Astrocyte (in vitro differentiated cells and primary cell): ENCODE measurements at regions not wholly inside any gene's neighbourhood (a gene's known extent, or its start where the extent isn't known, plus 50 kb on each side); places are given as distances from the start of the nearest gene placed in this dataset.

Source experiments
- DNase-seq: peaks from one replicate; pipeline ENCODE4 v3.0.0-alpha.2; 2010; ENCODE audit warnings: low read depth
- FAIRE-seq: peaks from 2 replicates; lab custom pipeline; 2011; peaks lifted over from hg19 to GRCh38; lab: Jason Lieb, UNC
- H2AFZ ChIP-seq: 2 replicates; pipeline ENCODE4 v1.6.0; 2012; ENCODE audit warnings: low read depth, low read length, inconsistent platforms
- H3K27ac ChIP-seq: 2 replicates; pipeline ENCODE4 v1.5.1; 2011; ENCODE audit warnings: low read depth, low read length, inconsistent platforms
- H3K27me3 ChIP-seq: 2 replicates; pipeline ENCODE4 v1.6.0; 2011; ENCODE audit warnings: low read length, inconsistent platforms; ENCODE audit not compliant: insufficient read depth
- H3K36me3 ChIP-seq: 2 replicates; pipeline ENCODE4 v1.5.1; 2011; ENCODE audit warnings: low read length, inconsistent platforms; ENCODE audit not compliant: insufficient read depth
- H3K4me1 ChIP-seq: 2 replicates; pipeline ENCODE4 v1.5.1; 2011; ENCODE audit warnings: low read length, inconsistent platforms; ENCODE audit not compliant: insufficient read depth
- H3K4me2 ChIP-seq: 2 replicates; pipeline ENCODE4 v1.6.0; 2012; ENCODE audit warnings: low read length, inconsistent platforms
- H3K4me3 ChIP-seq: 2 replicates; pipeline ENCODE4 v1.5.1; 2011; ENCODE audit warnings: low read depth, mild to moderate bottlenecking, low read length, inconsistent platforms; ENCODE audit not compliant: insufficient read depth
- H3K79me2 ChIP-seq: 2 replicates; pipeline ENCODE4 v1.6.0; 2012; ENCODE audit warnings: mild to moderate bottlenecking, low read length, inconsistent platforms; ENCODE audit not compliant: insufficient read depth
- H3K9ac ChIP-seq: 2 replicates; pipeline ENCODE4 v1.6.0; 2012; ENCODE audit warnings: mild to moderate bottlenecking, low read length, inconsistent platforms
- H3K9me3 ChIP-seq: 2 replicates; pipeline ENCODE4 v1.5.1; 2012; ENCODE audit warnings: low read depth, mild to moderate bottlenecking, low read length, inconsistent platforms; ENCODE audit not compliant: insufficient read depth
- H4K20me1 ChIP-seq: 2 replicates; pipeline ENCODE4 v1.6.0; 2012; ENCODE audit warnings: low read length, inconsistent platforms; ENCODE audit not compliant: insufficient read depth
- H3K27ac Mint-ChIP-seq: one replicate; pipeline ENCODE4 v1.8.0; 2021; ENCODE audit warnings: mild to moderate bottlenecking, mixed read lengths; ENCODE audit not compliant: unreplicated experiment
- H3K27me3 Mint-ChIP-seq: one replicate; pipeline ENCODE4 v1.8.0; 2021; ENCODE audit warnings: low read depth, mixed read lengths; ENCODE audit not compliant: unreplicated experiment
- H3K36me3 Mint-ChIP-seq: one replicate; pipeline ENCODE4 v1.8.0; 2021; ENCODE audit warnings: low read depth, mixed read lengths; ENCODE audit not compliant: unreplicated experiment
- H3K4me1 Mint-ChIP-seq: one replicate; pipeline ENCODE4 v1.8.0; 2021; ENCODE audit warnings: low read depth, mixed read lengths; ENCODE audit not compliant: unreplicated experiment
- H3K4me3 Mint-ChIP-seq: one replicate; pipeline ENCODE4 v1.8.0; 2021; ENCODE audit warnings: mild to moderate bottlenecking, moderate library complexity, mixed read lengths; ENCODE audit not compliant: unreplicated experiment
- H3K9me3 Mint-ChIP-seq: one replicate; pipeline ENCODE4 v1.8.0; 2021; ENCODE audit warnings: mild to moderate bottlenecking, mixed read lengths; ENCODE audit not compliant: unreplicated experiment
- EZH2 ChIP-seq: IDR thresholded peaks from 2 replicates; pipeline ENCODE4 v1.6.1; 2012; ENCODE audit warnings: mild to moderate bottlenecking, low read length, inconsistent platforms; ENCODE audit not compliant: insufficient read depth
- TF ChIP-seq, protein P1 (sequence below): IDR thresholded peaks from 2 replicates; pipeline ENCODE4 v1.5.1; 2011; ENCODE audit warnings: low read depth, mild to moderate bottlenecking, inconsistent platforms, low read length, moderate library complexity; ENCODE audit not compliant: insufficient read depth

GRCh38 chr4:174406383-174406782 lies 115.9 kb downstream of the HPGD start:
- Mint-ChIP-seq H3K27me3 (no peaks in the 10 kb centered on the region), H3K4me1 (peaks cover 14% of the 10 kb centered on the region), H3K36me3 (no peaks in the 10 kb centered on the region), H3K9me3 (peaks cover 2% of the 10 kb centered on the region), H3K27ac (no peak overlapping the region), H3K4me3 (no peak overlapping the region)
- Histone ChIP-seq H3K4me2 (no peak overlapping the region), H3K4me3 (no peak overlapping the region), H3K79me2 (no peaks in the 10 kb centered on the region), H4K20me1 (no peaks in the 10 kb centered on the region), H3K9me3 (no peaks in the 10 kb centered on the region), H3K27me3 (peaks cover 2% of the 10 kb centered on the region), H3K9ac (no peak overlapping the region), H3K27ac (no peak overlapping the region), H3K36me3 (no peaks in the 10 kb centered on the region), H3K4me1 (no peaks in the 10 kb centered on the region), H2AFZ (no peak overlapping the region)
- TF ChIP-seq, protein P1, sequence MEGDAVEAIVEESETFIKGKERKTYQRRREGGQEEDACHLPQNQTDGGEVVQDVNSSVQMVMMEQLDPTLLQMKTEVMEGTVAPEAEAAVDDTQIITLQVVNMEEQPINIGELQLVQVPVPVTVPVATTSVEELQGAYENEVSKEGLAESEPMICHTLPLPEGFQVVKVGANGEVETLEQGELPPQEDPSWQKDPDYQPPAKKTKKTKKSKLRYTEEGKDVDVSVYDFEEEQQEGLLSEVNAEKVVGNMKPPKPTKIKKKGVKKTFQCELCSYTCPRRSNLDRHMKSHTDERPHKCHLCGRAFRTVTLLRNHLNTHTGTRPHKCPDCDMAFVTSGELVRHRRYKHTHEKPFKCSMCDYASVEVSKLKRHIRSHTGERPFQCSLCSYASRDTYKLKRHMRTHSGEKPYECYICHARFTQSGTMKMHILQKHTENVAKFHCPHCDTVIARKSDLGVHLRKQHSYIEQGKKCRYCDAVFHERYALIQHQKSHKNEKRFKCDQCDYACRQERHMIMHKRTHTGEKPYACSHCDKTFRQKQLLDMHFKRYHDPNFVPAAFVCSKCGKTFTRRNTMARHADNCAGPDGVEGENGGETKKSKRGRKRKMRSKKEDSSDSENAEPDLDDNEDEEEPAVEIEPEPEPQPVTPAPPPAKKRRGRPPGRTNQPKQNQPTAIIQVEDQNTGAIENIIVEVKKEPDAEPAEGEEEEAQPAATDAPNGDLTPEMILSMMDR: no peak
- TF ChIP-seq EZH2: no peak
- FAIRE-seq: no peak
- DNase-seq: no peak

GRCh38 chr4:174405923-174406322 lies 116.4 kb downstream of the HPGD start:
- Histone ChIP-seq H3K4me1 (no peaks in the 10 kb centered on the region), H3K36me3 (no peaks in the 10 kb centered on the region), H3K9ac (no peak overlapping the region), H3K27ac (no peak overlapping the region), H2AFZ (no peak overlapping the region), H3K27me3 (peaks cover 2% of the 10 kb centered on the region), H4K20me1 (no peaks in the 10 kb centered on the region), H3K9me3 (no peaks in the 10 kb centered on the region), H3K4me2 (no peak overlapping the region), H3K4me3 (no peak overlapping the region), H3K79me2 (no peaks in the 10 kb centered on the region)
- no peaks in the 10 kb centered on the region for H3K36me3 Mint-ChIP-seq
- H3K4me3 Mint-ChIP-seq: no peak overlapping the region
- H3K27ac Mint-ChIP-seq: no peak overlapping the region
- TF ChIP-seq EZH2: no peak
- TF ChIP-seq, protein P1: no peak
- H3K27me3 Mint-ChIP-seq: no peaks in the 10 kb centered on the region
- FAIRE-seq (no peak), DNase-seq (no peak)
- peaks cover 2% of the 10 kb centered on the region for H3K9me3 Mint-ChIP-seq
- H3K4me1 Mint-ChIP-seq: peaks cover 14% of the 10 kb centered on the region

DNA sequence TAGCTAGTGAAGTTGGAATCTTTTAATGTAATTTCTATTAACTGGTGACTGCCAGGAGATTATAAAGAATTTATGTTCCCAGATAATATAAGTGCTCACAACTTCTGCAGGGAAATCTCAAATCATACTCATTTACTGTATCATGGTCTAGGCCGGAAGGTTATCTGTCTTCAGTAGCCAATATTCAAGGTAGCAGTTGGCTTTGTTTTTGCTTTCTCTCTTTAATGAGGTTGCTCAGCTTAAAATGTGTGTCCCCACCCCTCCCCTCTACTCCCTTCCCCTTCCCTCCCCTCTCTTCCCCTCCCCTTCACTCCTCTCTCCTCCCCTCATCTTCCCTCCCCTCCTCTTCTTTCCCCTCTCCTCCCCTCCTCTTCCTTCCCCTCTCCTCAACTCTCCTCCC lies 117.6 kb downstream of the HPGD start:
- H3K4me1 Mint-ChIP-seq: peaks cover 14% of the 10 kb centered on the region
- FAIRE-seq: no peak

More for the DNA sequence above, 117.6 kb downstream of the HPGD start:
- H3K9me3 ChIP-seq: no peaks in the 10 kb centered on the region
- H3K27me3 ChIP-seq: peaks cover 2% of the 10 kb centered on the region
- DNase-seq: no peak
- H3K4me2 ChIP-seq: no peak overlapping the region
- Mint-ChIP-seq H3K9me3 (peaks cover 2% of the 10 kb centered on the region), H3K27ac (no peak overlapping the region), H3K4me3 (no peak overlapping the region), H3K36me3 (no peaks in the 10 kb centered on the region), H3K27me3 (no peaks in the 10 kb centered on the region)
- no peak overlapping the region for H2AFZ ChIP-seq
- TF ChIP-seq, protein P1: no peak
- TF ChIP-seq EZH2: no peak
- H3K27ac ChIP-seq: no peak overlapping the region
- no peaks in the 10 kb centered on the region for H3K36me3 ChIP-seq
- H3K9ac ChIP-seq: no peak overlapping the region
- no peaks in the 10 kb centered on the region for H4K20me1 ChIP-seq
- no peaks in the 10 kb centered on the region for H3K4me1 ChIP-seq
- H3K4me3 ChIP-seq: no peak overlapping the region
- no peaks in the 10 kb centered on the region for H3K79me2 ChIP-seq
